ENCODE measurements at regions not wholly inside any gene's neighbourhood (a gene's known extent, or its start where the extent isn't known, plus 50 kb on each side); places are given as distances from the start of the nearest gene placed in this dataset.

DNA sequence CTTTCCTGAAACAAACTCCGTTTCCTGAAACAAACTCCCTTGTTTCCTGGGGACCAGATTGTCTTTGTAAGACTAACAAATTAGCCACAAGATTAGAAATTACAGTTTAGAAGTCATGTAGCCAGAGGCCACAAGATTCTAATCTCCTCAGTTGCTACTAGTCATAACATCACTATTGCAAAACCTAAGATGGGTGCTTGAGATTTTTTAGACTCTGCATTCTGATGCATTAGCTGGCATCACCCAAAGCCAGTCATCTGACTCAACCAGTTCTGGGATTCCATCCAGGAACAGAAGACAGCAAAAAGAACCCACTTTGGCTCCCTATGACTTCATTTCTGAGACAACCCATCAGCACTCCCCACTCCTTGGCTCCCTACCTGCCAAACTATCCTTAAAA lies 367.9 kb upstream of the MBL2 start:
- ChIA-PET CTCF (interaction anchor here (0.6 kb wide), 1 partner anchor 291 kb away, joined by 3 read pairs; no protein-coding TSS in a partner anchor), POLR2A (ENCODE audit: low non-redundant PET) (no interaction called here)
- no peak for DNase-seq (ENCODE audit: low spot score)
- H3K27ac ChIP-seq = no peak overlapping the region
- TF ChIP-seq, protein P1, sequence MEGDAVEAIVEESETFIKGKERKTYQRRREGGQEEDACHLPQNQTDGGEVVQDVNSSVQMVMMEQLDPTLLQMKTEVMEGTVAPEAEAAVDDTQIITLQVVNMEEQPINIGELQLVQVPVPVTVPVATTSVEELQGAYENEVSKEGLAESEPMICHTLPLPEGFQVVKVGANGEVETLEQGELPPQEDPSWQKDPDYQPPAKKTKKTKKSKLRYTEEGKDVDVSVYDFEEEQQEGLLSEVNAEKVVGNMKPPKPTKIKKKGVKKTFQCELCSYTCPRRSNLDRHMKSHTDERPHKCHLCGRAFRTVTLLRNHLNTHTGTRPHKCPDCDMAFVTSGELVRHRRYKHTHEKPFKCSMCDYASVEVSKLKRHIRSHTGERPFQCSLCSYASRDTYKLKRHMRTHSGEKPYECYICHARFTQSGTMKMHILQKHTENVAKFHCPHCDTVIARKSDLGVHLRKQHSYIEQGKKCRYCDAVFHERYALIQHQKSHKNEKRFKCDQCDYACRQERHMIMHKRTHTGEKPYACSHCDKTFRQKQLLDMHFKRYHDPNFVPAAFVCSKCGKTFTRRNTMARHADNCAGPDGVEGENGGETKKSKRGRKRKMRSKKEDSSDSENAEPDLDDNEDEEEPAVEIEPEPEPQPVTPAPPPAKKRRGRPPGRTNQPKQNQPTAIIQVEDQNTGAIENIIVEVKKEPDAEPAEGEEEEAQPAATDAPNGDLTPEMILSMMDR (conservative IDR thresholded peaks at IDR 0.05; ENCODE audit: low read depth) = no peak

DNA sequence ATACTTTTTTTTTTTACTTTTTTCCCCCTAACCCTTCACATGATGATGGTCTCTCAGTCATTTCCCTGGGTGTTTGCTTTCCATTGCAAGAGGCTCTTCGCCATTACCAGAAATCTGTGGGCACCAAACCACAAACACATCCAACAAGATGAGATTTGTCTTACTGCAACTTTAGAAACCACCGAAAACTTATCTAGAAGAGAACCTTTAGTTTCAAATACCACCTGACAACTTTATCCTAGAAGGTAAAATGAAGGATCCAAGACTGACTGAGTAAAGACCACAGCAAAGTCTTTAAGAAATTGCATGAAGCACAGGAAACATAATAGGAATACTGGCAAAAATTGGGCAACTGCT lies 363.3 kb upstream of the MBL2 start:
- ChIA-PET CTCF (no interaction called here), POLR2A (ENCODE audit: low non-redundant PET) (no interaction called here)
- no peak overlapping the region for H3K27ac ChIP-seq
- no peak for DNase-seq (ENCODE audit: low spot score)
- TF ChIP-seq, protein P1 (conservative IDR thresholded peaks at IDR 0.05; ENCODE audit: low read depth) = no peak

DNA sequence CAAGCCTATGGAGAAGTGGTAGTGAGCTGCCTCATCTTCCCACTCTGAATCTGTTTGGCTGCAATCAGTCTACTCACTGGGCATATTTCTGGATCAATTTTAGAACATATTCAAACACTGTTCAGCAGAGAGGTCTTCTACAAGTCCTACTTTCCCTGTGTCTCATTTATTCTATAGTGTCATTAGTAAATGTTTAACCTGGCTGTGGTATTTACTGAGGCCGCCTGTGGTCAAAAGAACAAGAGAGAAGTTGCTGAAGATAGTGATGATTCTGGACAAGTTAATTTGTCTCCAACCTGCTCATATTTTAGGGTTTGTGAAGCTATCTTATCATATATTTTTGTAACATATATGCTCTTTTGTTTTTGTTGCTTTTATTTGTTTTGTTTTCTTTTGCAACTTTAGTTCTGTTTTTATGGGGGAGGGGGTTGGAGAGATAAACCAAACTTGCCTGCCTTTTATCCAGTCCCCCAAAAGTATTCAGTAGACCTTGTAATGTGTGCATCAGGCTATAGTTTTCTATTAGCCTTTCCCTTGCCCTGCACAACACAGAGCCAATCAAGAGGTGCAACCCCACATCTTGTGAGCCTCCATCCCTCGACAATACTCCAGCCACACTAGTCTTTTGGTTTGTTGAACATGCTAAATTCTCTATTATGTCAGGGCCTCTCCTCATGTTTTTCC lies 362.8 kb upstream of the MBL2 start:
- DNase-seq (ENCODE audit: low spot score) = no peak
- ChIA-PET CTCF (interaction anchor here (0.6 kb wide), 1 partner anchor 23 kb away, joined by 8 read pairs; no protein-coding TSS in a partner anchor), POLR2A (ENCODE audit: low non-redundant PET) (no interaction called here)
- no peak overlapping the region for H3K27ac ChIP-seq
- TF ChIP-seq, protein P1 (conservative IDR thresholded peaks at IDR 0.05; ENCODE audit: low read depth) = no peak

DNA sequence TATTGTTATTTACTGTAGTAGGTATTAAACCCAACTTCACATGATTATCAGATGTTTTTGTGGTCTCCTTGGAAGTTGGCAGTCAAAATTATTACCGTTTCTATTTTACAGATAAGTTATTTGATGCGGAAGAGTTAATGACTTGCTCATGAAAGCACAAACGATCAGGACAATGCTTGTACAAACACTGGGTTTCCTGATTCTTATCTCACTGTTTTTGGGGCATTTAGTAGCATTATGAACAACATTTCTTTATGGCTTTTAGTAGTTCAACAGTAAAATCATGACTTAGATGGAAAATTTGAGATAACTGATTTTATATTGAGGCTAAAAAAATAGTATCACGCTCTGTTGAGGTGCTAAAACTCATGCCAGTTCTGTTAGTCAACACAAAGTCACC lies 361.5 kb upstream of the MBL2 start:
- no peak overlapping the region for H3K27ac ChIP-seq
- no peak for DNase-seq (ENCODE audit: low spot score)
- ChIA-PET POLR2A (ENCODE audit: low non-redundant PET) (no interaction called here), CTCF (no interaction called here)
- TF ChIP-seq, protein P1 (conservative IDR thresholded peaks at IDR 0.05; ENCODE audit: low read depth) = no peak

DNA sequence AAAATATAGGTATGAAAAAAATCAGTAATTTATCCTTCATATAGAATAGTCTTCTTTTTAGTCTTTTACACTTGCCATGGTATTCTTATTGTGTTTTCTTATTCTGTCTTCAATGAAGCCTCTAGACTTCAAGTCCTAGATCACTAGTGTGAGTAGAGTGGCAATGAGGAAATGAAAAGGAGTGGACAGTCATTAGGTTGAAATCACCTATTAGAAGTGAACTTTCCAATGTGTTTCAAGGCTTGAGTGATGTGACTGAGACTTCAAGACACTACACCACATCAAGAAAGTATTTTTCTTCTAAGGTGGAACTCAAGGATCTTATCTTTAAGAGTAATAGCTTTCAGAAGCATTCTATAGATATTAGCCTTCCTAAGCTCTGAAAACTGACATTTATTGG lies 357.8 kb upstream of the MBL2 start:
- ChIA-PET CTCF (interaction anchor here (0.6 kb wide), 1 partner anchor 315 kb away, joined by 3 read pairs; no protein-coding TSS in a partner anchor), POLR2A (ENCODE audit: low non-redundant PET) (no interaction called here)
- TF ChIP-seq, protein P1 (conservative IDR thresholded peaks at IDR 0.05; ENCODE audit: low read depth) = no peak
- no peak for DNase-seq (ENCODE audit: low spot score)
- H3K27ac ChIP-seq = no peak overlapping the region

DNA sequence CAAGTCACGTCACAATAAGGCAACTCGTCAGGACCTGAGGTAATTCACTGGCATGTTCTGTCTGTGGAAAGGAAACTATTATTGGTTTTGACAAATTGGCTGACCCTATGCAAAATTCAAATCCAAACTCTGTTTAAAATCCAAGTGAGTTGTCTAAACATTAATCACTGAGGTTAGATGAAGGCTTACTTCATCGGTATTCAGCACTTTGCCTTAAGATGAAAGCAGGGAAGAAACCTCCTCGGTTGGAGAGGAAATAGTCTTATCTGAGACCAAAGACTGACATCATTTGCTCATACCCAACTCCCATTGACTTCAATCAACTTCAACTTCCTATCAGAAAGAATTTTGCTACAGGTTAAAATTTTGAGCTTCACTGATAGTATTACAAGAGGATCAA lies 355.1 kb upstream of the MBL2 start:
- DNase-seq (ENCODE audit: low spot score) = no peak

More for the DNA sequence above, 355.1 kb upstream of the MBL2 start:
- ChIA-PET CTCF (no interaction called here), POLR2A (ENCODE audit: low non-redundant PET) (no interaction called here)
- TF ChIP-seq, protein P1 (conservative IDR thresholded peaks at IDR 0.05; ENCODE audit: low read depth) = no peak
- H3K27ac ChIP-seq = no peak overlapping the region
